Nephron progenitor cell (in vitro differentiated cells): ENCODE measurements at regions not wholly inside any gene's neighbourhood (a gene's known extent, or its start where the extent isn't known, plus 50 kb on each side); places are given as distances from the start of the nearest gene placed in this dataset.

Source experiments
- DNase-seq: peaks from one replicate; pipeline ENCODE4 v3.0.0; 2021
- H3K27ac Mint-ChIP-seq: 2 replicates; pipeline ENCODE4 v1.8.0; 2021; ENCODE audit warnings: mild to moderate bottlenecking, moderate library complexity, mixed read lengths
- H3K27me3 Mint-ChIP-seq: 2 replicates; pipeline ENCODE4 v1.8.0; 2021; ENCODE audit warnings: mild to moderate bottlenecking, low read depth, mixed read lengths; ENCODE audit not compliant: poor library complexity
- H3K36me3 Mint-ChIP-seq: 2 replicates; pipeline ENCODE4 v1.8.0; 2021; ENCODE audit warnings: low read depth, mixed read lengths
- H3K4me1 Mint-ChIP-seq: 2 replicates; pipeline ENCODE4 v1.8.0; 2021; ENCODE audit warnings: mixed read lengths
- H3K4me3 Mint-ChIP-seq: 2 replicates; pipeline ENCODE4 v1.8.0; 2021; ENCODE audit warnings: mild to moderate bottlenecking, moderate library complexity, mixed read lengths
- H3K9me3 Mint-ChIP-seq: 2 replicates; pipeline ENCODE4 v1.8.0; 2021; ENCODE audit warnings: mild to moderate bottlenecking, moderate library complexity, mixed read lengths
- TF ChIP-seq, protein P1 (sequence below): fragments of 200-600 bp; sonication (generic); IDR thresholded peaks from 2 replicates; pipeline ENCODE4 v1.5.0; 2021; ENCODE audit warnings: antibody characterized with exemption

DNA sequence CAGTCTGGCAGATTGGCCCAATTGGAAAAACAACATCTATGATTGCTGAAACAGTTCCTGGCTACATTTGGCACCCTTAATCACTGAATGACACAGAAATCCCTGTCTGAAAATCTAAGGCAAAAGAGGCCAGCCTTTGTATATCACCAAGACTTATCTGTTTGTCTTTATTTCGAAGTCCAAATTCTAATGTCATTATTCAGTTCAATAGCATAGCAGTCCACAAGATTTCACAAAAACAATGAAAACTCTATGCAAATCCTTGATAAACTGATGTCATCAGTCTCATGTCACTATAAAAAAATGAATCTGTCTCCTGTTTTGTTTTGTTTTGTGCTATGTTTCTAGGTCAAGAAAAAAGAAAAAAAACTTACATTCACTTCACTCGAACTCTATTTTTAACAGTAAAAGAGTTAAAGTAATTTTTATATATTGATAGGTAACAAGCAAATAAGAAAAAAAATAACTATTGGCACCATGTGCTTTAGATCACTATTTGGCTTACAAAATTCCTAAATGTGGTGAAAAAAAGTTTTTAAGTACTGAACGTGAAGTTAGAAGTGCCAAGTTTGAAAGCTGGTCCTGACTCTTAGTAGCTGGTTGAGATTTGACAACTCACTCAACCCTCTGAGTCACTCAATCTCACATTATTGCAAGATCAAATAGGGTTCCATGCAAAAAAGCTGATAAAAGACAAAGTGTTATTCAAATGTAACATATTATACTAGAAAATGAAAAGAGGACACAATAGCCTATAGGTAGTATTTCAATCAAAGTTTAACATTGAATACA, 359.3 kb downstream of the IRS1 start:
- H3K36me3 Mint-ChIP-seq: no peaks in the 10 kb centered on the region
- DNase-seq: no peak
- no peak overlapping the region for H3K27ac Mint-ChIP-seq
- no peaks in the 10 kb centered on the region for H3K9me3 Mint-ChIP-seq
- H3K4me3 Mint-ChIP-seq: no peak overlapping the region
- no peaks in the 10 kb centered on the region for H3K27me3 Mint-ChIP-seq
- TF ChIP-seq, protein P1, sequence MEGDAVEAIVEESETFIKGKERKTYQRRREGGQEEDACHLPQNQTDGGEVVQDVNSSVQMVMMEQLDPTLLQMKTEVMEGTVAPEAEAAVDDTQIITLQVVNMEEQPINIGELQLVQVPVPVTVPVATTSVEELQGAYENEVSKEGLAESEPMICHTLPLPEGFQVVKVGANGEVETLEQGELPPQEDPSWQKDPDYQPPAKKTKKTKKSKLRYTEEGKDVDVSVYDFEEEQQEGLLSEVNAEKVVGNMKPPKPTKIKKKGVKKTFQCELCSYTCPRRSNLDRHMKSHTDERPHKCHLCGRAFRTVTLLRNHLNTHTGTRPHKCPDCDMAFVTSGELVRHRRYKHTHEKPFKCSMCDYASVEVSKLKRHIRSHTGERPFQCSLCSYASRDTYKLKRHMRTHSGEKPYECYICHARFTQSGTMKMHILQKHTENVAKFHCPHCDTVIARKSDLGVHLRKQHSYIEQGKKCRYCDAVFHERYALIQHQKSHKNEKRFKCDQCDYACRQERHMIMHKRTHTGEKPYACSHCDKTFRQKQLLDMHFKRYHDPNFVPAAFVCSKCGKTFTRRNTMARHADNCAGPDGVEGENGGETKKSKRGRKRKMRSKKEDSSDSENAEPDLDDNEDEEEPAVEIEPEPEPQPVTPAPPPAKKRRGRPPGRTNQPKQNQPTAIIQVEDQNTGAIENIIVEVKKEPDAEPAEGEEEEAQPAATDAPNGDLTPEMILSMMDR: no peak
- peaks cover 10% of the 10 kb centered on the region for H3K4me1 Mint-ChIP-seq

GRCh38 chr2:226439337-226439736, 360.3 kb downstream of the IRS1 start:
- no peaks in the 10 kb centered on the region for H3K27me3 Mint-ChIP-seq
- H3K27ac Mint-ChIP-seq: no peak overlapping the region
- no peaks in the 10 kb centered on the region for H3K9me3 Mint-ChIP-seq
- no peak overlapping the region for H3K4me3 Mint-ChIP-seq
- no peak for DNase-seq
- peaks cover 19% of the 10 kb centered on the region for H3K4me1 Mint-ChIP-seq
- TF ChIP-seq, protein P1: no peak
- no peaks in the 10 kb centered on the region for H3K36me3 Mint-ChIP-seq

GRCh38 chr2:226435146-226435545, 364.5 kb downstream of the IRS1 start:
- H3K9me3 Mint-ChIP-seq: no peaks in the 10 kb centered on the region
- H3K4me1 Mint-ChIP-seq: peaks cover 31% of the 10 kb centered on the region
- TF ChIP-seq, protein P1: no peak
- H3K27ac Mint-ChIP-seq: peak overlapping the region; percentile 3
- H3K27me3 Mint-ChIP-seq: no peaks in the 10 kb centered on the region
- no peak overlapping the region for H3K4me3 Mint-ChIP-seq
- DNase-seq: no peak
- no peaks in the 10 kb centered on the region for H3K36me3 Mint-ChIP-seq

- H3K4me1 Mint-ChIP-seq: peaks cover 35% of the 10 kb centered on the region
- no peak overlapping the region for H3K4me3 Mint-ChIP-seq
- no peak for DNase-seq
- H3K36me3 Mint-ChIP-seq: no peaks in the 10 kb centered on the region
- no peaks in the 10 kb centered on the region for H3K9me3 Mint-ChIP-seq
- H3K27me3 Mint-ChIP-seq: no peaks in the 10 kb centered on the region
- H3K27ac Mint-ChIP-seq: peak overlapping the region; percentile 3
- TF ChIP-seq, protein P1: no peak
Observed at GRCh38 chr2:226434702-226435101, 364.9 kb downstream of the IRS1 start.

DNA sequence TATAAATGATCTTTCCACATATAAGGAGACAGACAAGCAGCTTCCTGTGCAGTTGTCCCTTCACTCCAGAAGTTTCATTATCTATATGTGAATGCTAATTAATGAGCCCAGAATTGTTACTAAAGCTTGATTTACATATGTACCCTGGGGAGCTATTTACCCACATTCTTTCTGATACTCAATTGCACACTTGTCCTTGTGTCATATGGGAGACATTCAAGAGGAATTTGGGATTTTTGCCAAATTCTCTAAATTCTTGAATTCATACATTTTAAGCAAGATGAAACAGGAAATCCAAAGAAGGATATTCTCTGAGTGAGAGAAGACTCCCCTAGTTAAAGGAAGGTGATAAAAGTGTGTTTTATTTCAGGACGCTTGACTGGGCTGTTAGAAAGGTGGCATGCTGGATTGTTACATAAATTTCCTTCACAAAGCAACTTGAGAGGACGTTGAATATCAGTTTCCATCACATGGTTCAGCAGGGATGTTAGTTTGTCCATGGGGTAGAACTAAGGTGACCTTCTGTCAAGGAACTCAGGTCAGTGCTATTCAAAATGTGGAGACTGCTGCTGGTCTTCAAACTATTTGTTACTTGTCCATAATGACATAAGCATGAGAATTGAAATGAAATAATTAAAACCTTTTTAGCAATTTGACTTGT, 368.2 kb downstream of the IRS1 start:
- Mint-ChIP-seq H3K4me1 (peaks cover 43% of the 10 kb centered on the region), H3K9me3 (no peaks in the 10 kb centered on the region), H3K36me3 (no peaks in the 10 kb centered on the region), H3K4me3 (no peak overlapping the region), H3K27ac (no peak overlapping the region), H3K27me3 (no peaks in the 10 kb centered on the region)
- no peak for DNase-seq
- TF ChIP-seq, protein P1: no peak
